Parathyroid adenoma (tissue), 2 donors: ENCODE measurements at regions not wholly inside any gene's neighbourhood (a gene's known extent, or its start where the extent isn't known, plus 50 kb on each side); places are given as distances from the start of the nearest gene placed in this dataset.

Experiments used
- H2AFZ ChIP-seq: fragments of 300-600 bp; sonication (generic); one replicate; pipeline ENCODE4 v1.7.0; 2017; ENCODE audit warnings: antibody characterized with exemption, mild to moderate bottlenecking
- H3K27ac ChIP-seq: fragments of 300-600 bp; sonication (generic); one replicate; pipeline ENCODE4 v1.7.0; 2017
- H3K27me3 ChIP-seq: fragments of 300-600 bp; sonication (generic); one replicate; pipeline ENCODE4 v1.7.0; 2017; ENCODE audit warnings: low read length; ENCODE audit not compliant: control insufficient read depth, insufficient read depth
- H3K36me3 ChIP-seq: fragments of 300-600 bp; sonication (generic); one replicate; pipeline ENCODE4 v1.7.0; 2017; ENCODE audit warnings: low read length; ENCODE audit not compliant: control insufficient read depth, insufficient read depth
- H3K4me1 ChIP-seq: fragments of 300-600 bp; sonication (generic); one replicate; pipeline ENCODE4 v1.7.0; 2017; ENCODE audit warnings: control low read depth
- H3K4me2 ChIP-seq: fragments of 300-600 bp; sonication (generic); one replicate; pipeline ENCODE4 v1.7.0; 2017; ENCODE audit warnings: low read length
- H3K4me3 ChIP-seq: fragments of 300-600 bp; sonication (generic); one replicate; pipeline ENCODE4 v1.7.0; 2017; ENCODE audit warnings: low read depth, low read length
- H3K79me2 ChIP-seq: fragments of 300-600 bp; sonication (generic); one replicate; pipeline ENCODE4 v1.7.0; 2017; ENCODE audit warnings: control low read depth
- H3K9ac ChIP-seq: fragments of 300-600 bp; sonication (generic); one replicate; pipeline ENCODE4 v1.7.0; 2017; ENCODE audit warnings: mild to moderate bottlenecking
- H3K9me3 ChIP-seq: fragments of 300-600 bp; sonication (generic); one replicate; pipeline ENCODE4 v1.7.0; 2017; ENCODE audit warnings: low read length; ENCODE audit not compliant: control insufficient read depth
- TF ChIP-seq, protein P1 (sequence below): fragments of 300-600 bp; sonication (generic); IDR thresholded peaks from one replicate; pipeline ENCODE4 v1.7.0; 2017; ENCODE audit warnings: antibody characterized with exemption, mild to moderate bottlenecking
- donor health status: primary hyperparathyroidism.

- no peaks in the 10 kb centered on the region for H3K79me2 ChIP-seq
- H3K9me3 ChIP-seq: no peaks in the 10 kb centered on the region
- H3K4me2 ChIP-seq: no peak overlapping the region
- no peak overlapping the region for H3K27ac ChIP-seq
- no peak overlapping the region for H3K9ac ChIP-seq
- no peaks in the 10 kb centered on the region for H3K36me3 ChIP-seq
- no peaks in the 10 kb centered on the region for H3K4me1 ChIP-seq
- TF ChIP-seq, protein P1, sequence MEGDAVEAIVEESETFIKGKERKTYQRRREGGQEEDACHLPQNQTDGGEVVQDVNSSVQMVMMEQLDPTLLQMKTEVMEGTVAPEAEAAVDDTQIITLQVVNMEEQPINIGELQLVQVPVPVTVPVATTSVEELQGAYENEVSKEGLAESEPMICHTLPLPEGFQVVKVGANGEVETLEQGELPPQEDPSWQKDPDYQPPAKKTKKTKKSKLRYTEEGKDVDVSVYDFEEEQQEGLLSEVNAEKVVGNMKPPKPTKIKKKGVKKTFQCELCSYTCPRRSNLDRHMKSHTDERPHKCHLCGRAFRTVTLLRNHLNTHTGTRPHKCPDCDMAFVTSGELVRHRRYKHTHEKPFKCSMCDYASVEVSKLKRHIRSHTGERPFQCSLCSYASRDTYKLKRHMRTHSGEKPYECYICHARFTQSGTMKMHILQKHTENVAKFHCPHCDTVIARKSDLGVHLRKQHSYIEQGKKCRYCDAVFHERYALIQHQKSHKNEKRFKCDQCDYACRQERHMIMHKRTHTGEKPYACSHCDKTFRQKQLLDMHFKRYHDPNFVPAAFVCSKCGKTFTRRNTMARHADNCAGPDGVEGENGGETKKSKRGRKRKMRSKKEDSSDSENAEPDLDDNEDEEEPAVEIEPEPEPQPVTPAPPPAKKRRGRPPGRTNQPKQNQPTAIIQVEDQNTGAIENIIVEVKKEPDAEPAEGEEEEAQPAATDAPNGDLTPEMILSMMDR: no peak
- H2AFZ ChIP-seq: no peak overlapping the region
- no peaks in the 10 kb centered on the region for H3K27me3 ChIP-seq
- no peak overlapping the region for H3K4me3 ChIP-seq
These were observed 798.7 kb upstream of the SEMA6D start for GRCh38 chr15:46918462-46919140.

- Histone ChIP-seq H3K9ac (no peak overlapping the region), H3K27me3 (no peaks in the 10 kb centered on the region), H3K4me2 (no peak overlapping the region), H3K27ac (no peak overlapping the region), H3K4me1 (no peaks in the 10 kb centered on the region), H3K36me3 (no peaks in the 10 kb centered on the region), H2AFZ (no peak overlapping the region), H3K9me3 (no peaks in the 10 kb centered on the region), H3K79me2 (no peaks in the 10 kb centered on the region), H3K4me3 (no peak overlapping the region)
- TF ChIP-seq, protein P1: no peak
These were observed 795.4 kb upstream of the SEMA6D start for GRCh38 chr15:46921891-46922290.

- H3K9ac ChIP-seq: no peak overlapping the region
- H3K9me3 ChIP-seq: no peaks in the 10 kb centered on the region
- H3K79me2 ChIP-seq: no peaks in the 10 kb centered on the region
- TF ChIP-seq, protein P1: no peak
- H2AFZ ChIP-seq: no peak overlapping the region
- H3K36me3 ChIP-seq: no peaks in the 10 kb centered on the region
- no peak overlapping the region for H3K4me3 ChIP-seq
- H3K27ac ChIP-seq: no peak overlapping the region
- H3K4me2 ChIP-seq: no peak overlapping the region
- H3K4me1 ChIP-seq: no peaks in the 10 kb centered on the region
- no peaks in the 10 kb centered on the region for H3K27me3 ChIP-seq
These were observed 786.9 kb upstream of the SEMA6D start for GRCh38 chr15:46930426-46930825.

- TF ChIP-seq, protein P1: no peak
- Histone ChIP-seq H3K4me1 (no peaks in the 10 kb centered on the region), H3K36me3 (no peaks in the 10 kb centered on the region), H3K27ac (no peak overlapping the region), H3K27me3 (no peaks in the 10 kb centered on the region), H3K4me2 (no peak overlapping the region), H3K9ac (no peak overlapping the region), H3K79me2 (no peaks in the 10 kb centered on the region), H3K9me3 (no peaks in the 10 kb centered on the region), H3K4me3 (no peak overlapping the region), H2AFZ (no peak overlapping the region)
These were observed 784.0 kb upstream of the SEMA6D start for GRCh38 chr15:46933332-46933731.

- H3K9ac ChIP-seq: no peak overlapping the region
- H3K79me2 ChIP-seq: no peaks in the 10 kb centered on the region
- H3K27ac ChIP-seq: no peak overlapping the region
- no peaks in the 10 kb centered on the region for H3K27me3 ChIP-seq
- H3K4me3 ChIP-seq: no peak overlapping the region
- no peak overlapping the region for H2AFZ ChIP-seq
- H3K4me1 ChIP-seq: no peaks in the 10 kb centered on the region
- H3K4me2 ChIP-seq: no peak overlapping the region
- H3K36me3 ChIP-seq: no peaks in the 10 kb centered on the region
- TF ChIP-seq, protein P1: no peak
- H3K9me3 ChIP-seq: no peaks in the 10 kb centered on the region
These were observed 782.5 kb upstream of the SEMA6D start for GRCh38 chr15:46934851-46935250.
